OCI-LY1 (cell line): ENCODE measurements at regions not wholly inside any gene's neighbourhood (a gene's known extent, or its start where the extent isn't known, plus 50 kb on each side); places are given as distances from the start of the nearest gene placed in this dataset.

Experiments
- H2AFZ ChIP-seq: fragments of 200-600 bp; sonication (generic), shearing (Covaris generic); 2 replicates; pipeline ENCODE4 v1.6.0; 2014; ENCODE audit warnings: antibody characterized with exemption, mild to moderate bottlenecking, low read length
- H3F3A ChIP-seq: fragments of 200-600 bp; sonication (generic), shearing (Covaris generic); 2 replicates; pipeline ENCODE4 v1.6.0; 2014; ENCODE audit warnings: mild to moderate bottlenecking, antibody characterized with exemption, low read length, moderate library complexity; ENCODE audit not compliant: insufficient read depth
- H3K27ac ChIP-seq: fragments of 200-600 bp; sonication (generic); 2 replicates; pipeline ENCODE4 v1.5.1; 2014; ENCODE audit warnings: low read length, mixed run types, mild to moderate bottlenecking, low read depth; ENCODE audit not compliant: poor library complexity, severe bottlenecking
- H3K27me3 ChIP-seq: fragments of 200-600 bp; sonication (generic); 2 replicates; pipeline ENCODE4 v1.6.0; 2014; ENCODE audit warnings: antibody characterized with exemption, mild to moderate bottlenecking, low read length, moderate library complexity; ENCODE audit not compliant: insufficient read depth
- H3K36me3 ChIP-seq: fragments of 200-600 bp; sonication (generic); 2 replicates; pipeline ENCODE4 v1.6.1; 2014; ENCODE audit warnings: mild to moderate bottlenecking, antibody characterized with exemption, low read length, moderate library complexity, mixed read lengths; ENCODE audit not compliant: insufficient read depth
- H3K4me1 ChIP-seq: fragments of 200-600 bp; sonication (generic); 2 replicates; pipeline ENCODE4 v1.5.1; 2014; ENCODE audit warnings: mild to moderate bottlenecking, low read length, moderate library complexity; ENCODE audit not compliant: insufficient read depth, severe bottlenecking
- H3K4me2 ChIP-seq: fragments of 200-600 bp; sonication (generic), shearing (Covaris generic); 2 replicates; pipeline ENCODE4 v1.6.1; 2014; ENCODE audit warnings: low read length
- H3K4me3 ChIP-seq: fragments of 200-600 bp; sonication (generic); 2 replicates; pipeline ENCODE4 v1.5.1; 2014; ENCODE audit warnings: low read length, low read depth, mild to moderate bottlenecking, mixed read lengths; ENCODE audit not compliant: poor library complexity, severe bottlenecking
- H3K79me2 ChIP-seq: fragments of 200-600 bp; shearing (Covaris generic); 2 replicates; pipeline ENCODE4 v1.6.1; 2016; ENCODE audit warnings: mixed run types, low read length, mixed read lengths; ENCODE audit not compliant: insufficient read depth
- H3K9ac ChIP-seq: fragments of 200-600 bp; sonication (generic), shearing (Covaris generic); 2 replicates; pipeline ENCODE4 v1.6.1; 2014; ENCODE audit warnings: mild to moderate bottlenecking, low read length, mixed read lengths
- H3K9me2 ChIP-seq: fragments of 200-600 bp; sonication (generic), shearing (Covaris generic); 2 replicates; pipeline ENCODE4 v1.6.1; 2014; ENCODE audit warnings: low read depth, mild to moderate bottlenecking, low read length, mixed read lengths
- H3K9me3 ChIP-seq: fragments of 200-600 bp; shearing (Covaris generic); 2 replicates; pipeline ENCODE4 v1.6.1; 2014; ENCODE audit warnings: low read length, mixed read lengths
- H4K20me1 ChIP-seq: fragments of 200-600 bp; sonication (generic), shearing (Covaris generic); 2 replicates; pipeline ENCODE4 v1.6.0; 2016; ENCODE audit warnings: mild to moderate bottlenecking, low read length; ENCODE audit not compliant: insufficient read depth
- EZH2 ChIP-seq: fragments of 200-600 bp; sonication (generic), shearing (Covaris generic); IDR thresholded peaks from 2 replicates; pipeline ENCODE4 v1.8.0; 2017; ENCODE audit warnings: borderline replicate concordance, mixed run types, mild to moderate bottlenecking, antibody characterized with exemption, low read length, moderate library complexity, mixed read lengths
- TF ChIP-seq, protein P1 (sequence below): fragments of 200-600 bp; sonication (generic), shearing (Covaris generic); IDR thresholded peaks from 2 replicates; pipeline ENCODE4 v1.5.1; 2017; ENCODE audit warnings: mild to moderate bottlenecking, antibody characterized with exemption, low read length, moderate library complexity, mixed read lengths

DNA sequence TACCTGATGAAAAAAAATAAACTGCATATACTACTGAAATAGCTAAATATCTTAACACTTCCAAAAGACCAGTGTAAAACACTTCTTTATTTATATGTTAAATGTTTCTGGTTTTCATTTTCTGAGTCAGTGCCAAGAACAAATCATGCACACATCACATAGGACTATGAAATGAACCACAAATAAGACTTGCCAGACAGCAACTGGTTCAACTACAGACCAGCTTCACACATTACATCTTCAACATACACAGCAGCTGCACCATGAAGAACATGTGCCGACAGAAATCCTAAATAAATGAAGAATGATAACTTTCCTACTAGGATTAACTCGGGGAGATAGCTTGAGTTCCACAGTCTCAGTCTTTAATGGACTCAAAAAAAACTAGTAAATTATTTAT, 168.3 kb upstream of the STXBP5 start:
- Histone ChIP-seq H3K36me3 (no peaks in the 10 kb centered on the region), H4K20me1 (no peaks in the 10 kb centered on the region), H2AFZ (no peak overlapping the region), H3K27me3 (no peaks in the 10 kb centered on the region), H3K9me3 (no peaks in the 10 kb centered on the region), H3K4me1 (no peaks in the 10 kb centered on the region), H3K9ac (no peak overlapping the region), H3K27ac (no peak overlapping the region), H3K4me3 (no peak overlapping the region), H3K9me2 (no peaks in the 10 kb centered on the region), H3K4me2 (no peak overlapping the region), H3F3A (no peaks in the 10 kb centered on the region), H3K79me2 (no peaks in the 10 kb centered on the region)
- TF ChIP-seq EZH2: no peak
- TF ChIP-seq, protein P1, sequence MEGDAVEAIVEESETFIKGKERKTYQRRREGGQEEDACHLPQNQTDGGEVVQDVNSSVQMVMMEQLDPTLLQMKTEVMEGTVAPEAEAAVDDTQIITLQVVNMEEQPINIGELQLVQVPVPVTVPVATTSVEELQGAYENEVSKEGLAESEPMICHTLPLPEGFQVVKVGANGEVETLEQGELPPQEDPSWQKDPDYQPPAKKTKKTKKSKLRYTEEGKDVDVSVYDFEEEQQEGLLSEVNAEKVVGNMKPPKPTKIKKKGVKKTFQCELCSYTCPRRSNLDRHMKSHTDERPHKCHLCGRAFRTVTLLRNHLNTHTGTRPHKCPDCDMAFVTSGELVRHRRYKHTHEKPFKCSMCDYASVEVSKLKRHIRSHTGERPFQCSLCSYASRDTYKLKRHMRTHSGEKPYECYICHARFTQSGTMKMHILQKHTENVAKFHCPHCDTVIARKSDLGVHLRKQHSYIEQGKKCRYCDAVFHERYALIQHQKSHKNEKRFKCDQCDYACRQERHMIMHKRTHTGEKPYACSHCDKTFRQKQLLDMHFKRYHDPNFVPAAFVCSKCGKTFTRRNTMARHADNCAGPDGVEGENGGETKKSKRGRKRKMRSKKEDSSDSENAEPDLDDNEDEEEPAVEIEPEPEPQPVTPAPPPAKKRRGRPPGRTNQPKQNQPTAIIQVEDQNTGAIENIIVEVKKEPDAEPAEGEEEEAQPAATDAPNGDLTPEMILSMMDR: no peak

DNA sequence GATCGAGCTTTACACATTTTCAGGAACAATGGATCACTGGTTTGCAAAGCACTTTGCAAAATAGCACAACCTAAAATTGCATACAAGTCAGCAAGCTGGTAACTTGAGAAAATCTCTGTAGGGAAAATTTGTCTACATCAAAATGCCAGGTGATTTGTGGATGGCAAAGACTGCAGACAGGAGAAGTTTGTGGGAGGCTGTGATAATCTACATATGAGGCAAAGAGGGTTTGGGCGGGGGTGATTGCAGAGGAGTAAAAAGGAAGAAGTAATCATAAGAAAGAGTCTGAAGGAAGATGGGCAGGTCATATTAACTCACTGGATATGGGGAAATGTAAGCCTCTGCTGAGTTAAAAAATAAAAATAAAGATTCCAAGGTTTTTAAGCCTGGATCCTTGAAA, 166.3 kb upstream of the STXBP5 start:
- no peaks in the 10 kb centered on the region for H3K4me1 ChIP-seq
- no peaks in the 10 kb centered on the region for H3K27me3 ChIP-seq
- H3K9me2 ChIP-seq: no peaks in the 10 kb centered on the region
- H3K9me3 ChIP-seq: no peaks in the 10 kb centered on the region
- no peak overlapping the region for H2AFZ ChIP-seq
- no peak overlapping the region for H3K9ac ChIP-seq
- H3K27ac ChIP-seq: no peak overlapping the region
- TF ChIP-seq EZH2: no peak
- TF ChIP-seq, protein P1: no peak
- H3F3A ChIP-seq: no peaks in the 10 kb centered on the region
- H3K79me2 ChIP-seq: no peaks in the 10 kb centered on the region
- no peaks in the 10 kb centered on the region for H3K36me3 ChIP-seq
- H3K4me3 ChIP-seq: no peak overlapping the region
- no peaks in the 10 kb centered on the region for H4K20me1 ChIP-seq
- no peak overlapping the region for H3K4me2 ChIP-seq

DNA sequence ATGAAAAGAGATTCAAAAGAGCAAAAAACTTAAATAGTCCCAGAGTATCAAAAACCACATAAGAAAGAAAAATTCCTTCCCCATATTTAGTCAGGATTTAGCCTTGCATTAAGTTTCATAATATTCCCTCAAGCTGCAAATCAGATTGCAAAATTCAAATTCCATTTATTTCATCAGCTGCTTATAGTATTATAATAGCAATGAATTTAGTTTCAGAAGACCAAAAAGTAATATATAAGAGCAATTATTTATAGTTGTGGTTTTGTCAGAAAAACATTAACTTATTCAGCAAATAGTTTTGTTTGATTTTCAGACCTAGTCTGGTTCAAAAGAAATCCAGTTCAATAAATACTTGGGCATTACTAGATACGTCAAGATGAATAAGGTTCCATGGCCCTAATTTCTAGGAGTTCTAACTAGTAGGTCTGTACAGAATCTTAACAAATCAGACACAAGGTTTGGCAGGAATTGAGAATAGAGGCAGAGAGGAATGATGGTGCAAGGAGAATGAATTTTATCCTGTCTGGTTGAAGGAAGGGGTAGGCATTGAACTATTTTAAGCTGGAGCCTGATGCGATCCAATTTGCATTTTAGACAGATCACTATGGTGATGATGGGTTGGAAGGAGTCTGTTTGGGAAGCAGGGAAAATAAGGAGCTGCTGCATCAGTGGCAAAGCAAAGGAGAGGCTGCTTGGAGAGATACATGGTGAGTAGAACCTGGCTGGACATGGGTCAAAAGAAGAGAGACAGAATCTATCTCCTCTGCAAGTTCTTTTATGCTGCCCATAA, 163.9 kb upstream of the STXBP5 start:
- Histone ChIP-seq H4K20me1 (no peaks in the 10 kb centered on the region), H3K27me3 (no peaks in the 10 kb centered on the region), H3F3A (no peaks in the 10 kb centered on the region), H3K4me1 (no peaks in the 10 kb centered on the region), H3K79me2 (no peaks in the 10 kb centered on the region), H2AFZ (no peak overlapping the region), H3K9me2 (no peaks in the 10 kb centered on the region), H3K9ac (no peak overlapping the region), H3K36me3 (no peaks in the 10 kb centered on the region), H3K4me3 (no peak overlapping the region), H3K9me3 (no peaks in the 10 kb centered on the region), H3K27ac (no peak overlapping the region), H3K4me2 (no peak overlapping the region)
- TF ChIP-seq EZH2: no peak
- TF ChIP-seq, protein P1: no peak
